Thyroid gland (tissue), 4 donors: ENCODE measurements at regions not wholly inside any gene's neighbourhood (a gene's known extent, or its start where the extent isn't known, plus 50 kb on each side); places are given as distances from the start of the nearest gene placed in this dataset.

Experiments used
- POLR2A ChIP-seq, 2 donors: fragments of 450-650 bp; IDR thresholded peaks; one replicate each; pipeline ENCODE4 v1.6.1; 2017; ENCODE audit warnings: antibody characterized with exemption in 2 of 2, mild to moderate bottlenecking in 2 of 2, moderate library complexity in 1 of 2
- TF ChIP-seq, protein P1 (sequence below), 6 experiments: fragments of 200-600 bp in 3 of 6; fragments of 450-650 bp in 3 of 6; sonication (generic) in 3 of 6; IDR thresholded peaks; one replicate each; pipeline ENCODE4 v1.5.1; 2016 to 2019; ENCODE audit warnings: antibody characterized with exemption in 6 of 6, mild to moderate bottlenecking in 2 of 6, inconsistent platforms in 1 of 6, moderate library complexity in 1 of 6

DNA sequence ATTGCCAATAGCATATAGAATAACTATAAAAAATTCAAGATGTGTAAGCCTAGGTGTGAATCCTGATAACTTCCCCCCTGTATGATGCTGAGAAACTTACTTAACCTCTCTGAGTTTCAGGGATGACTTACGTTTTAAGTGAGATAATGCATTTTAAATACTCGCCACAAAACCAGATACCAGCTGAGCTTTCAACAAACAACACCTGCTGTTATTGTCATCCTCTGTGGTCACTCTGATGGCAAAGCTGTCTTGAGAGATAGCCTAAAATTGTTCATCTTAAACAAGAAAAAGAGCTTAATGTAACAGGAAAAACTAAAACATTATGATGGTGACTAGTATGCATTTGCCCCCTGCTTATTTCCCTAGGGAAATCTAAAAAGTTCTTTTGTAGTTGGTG, 131.5 kb downstream of the RAD51AP2 start:
- TF ChIP-seq, protein P1, sequence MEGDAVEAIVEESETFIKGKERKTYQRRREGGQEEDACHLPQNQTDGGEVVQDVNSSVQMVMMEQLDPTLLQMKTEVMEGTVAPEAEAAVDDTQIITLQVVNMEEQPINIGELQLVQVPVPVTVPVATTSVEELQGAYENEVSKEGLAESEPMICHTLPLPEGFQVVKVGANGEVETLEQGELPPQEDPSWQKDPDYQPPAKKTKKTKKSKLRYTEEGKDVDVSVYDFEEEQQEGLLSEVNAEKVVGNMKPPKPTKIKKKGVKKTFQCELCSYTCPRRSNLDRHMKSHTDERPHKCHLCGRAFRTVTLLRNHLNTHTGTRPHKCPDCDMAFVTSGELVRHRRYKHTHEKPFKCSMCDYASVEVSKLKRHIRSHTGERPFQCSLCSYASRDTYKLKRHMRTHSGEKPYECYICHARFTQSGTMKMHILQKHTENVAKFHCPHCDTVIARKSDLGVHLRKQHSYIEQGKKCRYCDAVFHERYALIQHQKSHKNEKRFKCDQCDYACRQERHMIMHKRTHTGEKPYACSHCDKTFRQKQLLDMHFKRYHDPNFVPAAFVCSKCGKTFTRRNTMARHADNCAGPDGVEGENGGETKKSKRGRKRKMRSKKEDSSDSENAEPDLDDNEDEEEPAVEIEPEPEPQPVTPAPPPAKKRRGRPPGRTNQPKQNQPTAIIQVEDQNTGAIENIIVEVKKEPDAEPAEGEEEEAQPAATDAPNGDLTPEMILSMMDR (IDR thresholded peaks at IDR 0.05), result no peak
- TF ChIP-seq POLR2A (IDR thresholded peaks at IDR 0.05), result no peak
